HEK293 (cell line): ENCODE measurements at regions not wholly inside any gene's neighbourhood (a gene's known extent, or its start where the extent isn't known, plus 50 kb on each side); places are given as distances from the start of the nearest gene placed in this dataset.

Source experiments
- CTCF ChIA-PET: fragments of 350-600 bp; formaldehyde crosslinking; extraction: SDS; loops from one replicate; lab custom pipeline; 2021; ENCODE audit warnings: antibody characterized with exemption; lab: Yijun Ruan, JAX
- POLR2A ChIA-PET: fragments of 300-600 bp; formaldehyde crosslinking; extraction: SDS; loops from one replicate; lab custom pipeline; 2020; ENCODE audit warnings: antibody characterized with exemption, inconsistent platforms; lab: Yijun Ruan, JAX
- H3K27ac ChIP-seq: fragments of 200-500 bp; sonication (Bioruptor generic); 2 replicates; pipeline ENCODE4 v1.5.1; 2014; ENCODE audit warnings: low read depth, low read length, control low read depth, inconsistent platforms; ENCODE audit errors: extremely low read depth
- H3K36me3 ChIP-seq, 2 experiments: fragments of 200-500 bp in 1 of 2; sonication (Bioruptor generic) in 1 of 2; 1 replicate in 1 of 2; 2 replicates in 1 of 2; pipeline ENCODE4 v1.5.1; 2014 to 2017; ENCODE audit warnings: inconsistent platforms in 2 of 2, low read length in 2 of 2; ENCODE audit not compliant: control insufficient read depth in 2 of 2, insufficient read depth in 1 of 2
- H3K4me1 ChIP-seq: fragments of 200-500 bp; sonication (Bioruptor generic); 2 replicates; pipeline ENCODE4 v1.5.1; 2014; ENCODE audit warnings: mild to moderate bottlenecking, low read length, inconsistent platforms; ENCODE audit not compliant: control insufficient read depth, insufficient read depth
- H3K4me3 ChIP-seq: 2 replicates; pipeline ENCODE4 v1.5.1; 2011; ENCODE audit warnings: low read depth, mild to moderate bottlenecking, control low read depth, low read length, moderate library complexity
- H3K9me3 ChIP-seq: fragments of 200-500 bp; sonication (Bioruptor generic); 2 replicates; pipeline ENCODE4 v1.5.1; 2014; ENCODE audit warnings: low read depth, low read length, inconsistent platforms; ENCODE audit not compliant: control insufficient read depth, insufficient read depth
- EGR2 ChIP-seq: fragments of 450-650 bp; formaldehyde crosslinking; IDR thresholded peaks from 2 replicates; pipeline ENCODE4 v1.5.1; 2016; ENCODE audit warnings: low read depth, missing biosample characterization, missing genetic modification characterization
- IKZF3 ChIP-seq: fragments of 450-650 bp; IDR thresholded peaks from 2 replicates; pipeline ENCODE4 v1.5.0; 2018; ENCODE audit warnings: missing biosample characterization, mild to moderate bottlenecking, missing genetic modification characterization, moderate library complexity
- SCRT1 ChIP-seq: fragments of 450-650 bp; formaldehyde crosslinking; IDR thresholded peaks from 2 replicates; pipeline ENCODE4 v1.5.1; 2016; ENCODE audit warnings: missing biosample characterization, missing genetic modification characterization, borderline replicate concordance
- SCRT2 ChIP-seq: fragments of 450-650 bp; formaldehyde crosslinking; IDR thresholded peaks from 2 replicates; pipeline ENCODE4 v1.5.1; 2016; ENCODE audit warnings: missing biosample characterization, missing genetic modification characterization
- ZBTB20 ChIP-seq: fragments of 450-650 bp; formaldehyde crosslinking; IDR thresholded peaks from 2 replicates; pipeline ENCODE4 v1.5.1; 2016; ENCODE audit warnings: missing biosample characterization, missing genetic modification characterization
- ZFP41 ChIP-seq: fragments of 450-650 bp; formaldehyde crosslinking; IDR thresholded peaks from 2 replicates; pipeline ENCODE4 v1.5.1; 2016; ENCODE audit warnings: missing biosample characterization, missing genetic modification characterization, borderline replicate concordance
- ZNF140 ChIP-seq: fragments of 450-650 bp; formaldehyde crosslinking; IDR thresholded peaks from 2 replicates; pipeline ENCODE4 v1.5.1; 2016; ENCODE audit warnings: missing biosample characterization, missing genetic modification characterization
- ZNF335 ChIP-seq: fragments of 450-650 bp; formaldehyde crosslinking; conservative IDR thresholded peaks from 2 replicates; pipeline ENCODE4 v1.5.1; 2016; ENCODE audit warnings: missing biosample characterization, missing genetic modification characterization
- ZNF366 ChIP-seq: fragments of 450-650 bp; formaldehyde crosslinking; conservative IDR thresholded peaks from 2 replicates; pipeline ENCODE4 v1.5.1; 2016; ENCODE audit warnings: missing biosample characterization, missing genetic modification characterization
- ZNF510 ChIP-seq: fragments of 450-650 bp; formaldehyde crosslinking; IDR thresholded peaks from 2 replicates; pipeline ENCODE4 v1.5.1; 2018; ENCODE audit warnings: mild to moderate bottlenecking, missing genetic modification characterization, missing biosample characterization; ENCODE audit not compliant: insufficient replicate concordance
- ZNF621 ChIP-seq: fragments of 450-650 bp; formaldehyde crosslinking; IDR thresholded peaks from 2 replicates; pipeline ENCODE4 v1.5.1; 2017; ENCODE audit warnings: missing biosample characterization, missing genetic modification characterization
- ZNF624 ChIP-seq: fragments of 450-650 bp; formaldehyde crosslinking; IDR thresholded peaks from 2 replicates; pipeline ENCODE4 v1.5.1; 2017; ENCODE audit warnings: missing biosample characterization, missing genetic modification characterization
- ZNF658 ChIP-seq: fragments of 450-650 bp; formaldehyde crosslinking; IDR thresholded peaks from 2 replicates; pipeline ENCODE4; 2016; ENCODE audit warnings: missing biosample characterization, missing genetic modification characterization
- ZNF677 ChIP-seq: fragments of 450-650 bp; IDR thresholded peaks from 2 replicates; pipeline ENCODE4 v1.5.0; 2018; ENCODE audit warnings: missing biosample characterization, mild to moderate bottlenecking, missing genetic modification characterization, moderate library complexity
- ZNF776 ChIP-seq: fragments of 450-650 bp; formaldehyde crosslinking; IDR thresholded peaks from 2 replicates; pipeline ENCODE4 v1.5.0; 2017; ENCODE audit warnings: missing biosample characterization, missing genetic modification characterization, borderline replicate concordance
- ZNF830 ChIP-seq: fragments of 450-650 bp; IDR thresholded peaks from 2 replicates; pipeline ENCODE4 v1.5.0; 2018; ENCODE audit warnings: missing biosample characterization, missing genetic modification characterization, low read depth, mild to moderate bottlenecking, moderate library complexity
- ZSCAN16 ChIP-seq: fragments of 450-650 bp; formaldehyde crosslinking; IDR thresholded peaks from 2 replicates; pipeline ENCODE4 v1.5.1; 2016; ENCODE audit warnings: missing biosample characterization, missing genetic modification characterization
- ZSCAN30 ChIP-seq: fragments of 450-650 bp; IDR thresholded peaks from 2 replicates; pipeline ENCODE4 v1.5.1; 2018; ENCODE audit warnings: missing biosample characterization, mild to moderate bottlenecking, missing genetic modification characterization, moderate library complexity
- TF ChIP-seq, protein P1 (sequence below): fragments of 450-650 bp; IDR thresholded peaks from 2 replicates; pipeline ENCODE4 v1.5.1; 2018; ENCODE audit warnings: missing biosample characterization, missing genetic modification characterization
- TF ChIP-seq, protein P2 (sequence below): fragments of 450-650 bp; formaldehyde crosslinking; IDR thresholded peaks from 2 replicates; pipeline ENCODE4 v1.5.1; 2016; ENCODE audit warnings: missing biosample characterization, missing genetic modification characterization
- TF ChIP-seq, protein P3 (sequence below): fragments of 450-650 bp; formaldehyde crosslinking; conservative IDR thresholded peaks from 2 replicates; pipeline ENCODE4 v1.5.1; 2016; ENCODE audit warnings: low read depth, missing biosample characterization, missing genetic modification characterization

DNA sequence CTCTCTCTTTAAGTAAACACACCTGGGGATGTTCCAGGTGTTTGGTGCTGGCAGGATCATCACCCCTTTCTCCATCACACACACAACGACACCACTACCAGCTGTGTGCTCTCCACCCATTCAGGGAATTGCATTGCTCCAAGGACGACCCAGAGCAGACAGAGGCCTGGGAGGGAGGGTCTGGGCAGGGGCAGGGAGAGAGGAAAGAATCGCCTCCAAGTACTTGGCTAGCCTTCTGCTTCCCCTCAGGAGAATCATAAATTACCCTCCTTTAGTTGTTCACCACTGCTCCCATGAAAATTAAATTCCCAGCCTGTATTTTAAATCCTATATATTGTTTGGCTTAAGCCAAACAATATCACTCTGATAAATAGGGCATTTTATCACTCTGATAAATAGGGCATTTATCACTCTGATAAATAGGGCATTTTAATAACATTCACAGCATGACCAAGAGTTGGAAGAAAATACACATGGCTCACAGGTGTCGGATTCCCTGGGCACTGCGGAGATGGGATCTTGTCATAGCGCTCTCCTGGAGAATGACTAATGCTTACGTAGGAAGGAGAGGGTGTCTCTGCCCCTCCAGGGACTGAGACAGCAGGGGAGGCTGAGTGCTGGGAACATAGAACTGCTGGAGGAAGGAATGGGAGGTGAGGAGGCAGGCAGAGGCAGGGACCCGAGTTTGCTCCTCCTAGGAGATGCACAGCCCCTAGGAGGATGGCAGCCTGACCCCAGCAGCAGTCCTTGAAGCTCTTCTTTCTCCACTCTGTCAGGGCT, 673.6 kb downstream of the HS3ST4 start (continued):
- TF ChIP-seq ZFP41 (tag by site-specific recombination) (no peak), ZNF658 (tag by site-specific recombination) (no peak), ZNF621 (tag by site-specific recombination) (no peak), ZNF510 (tag by site-specific recombination) (no peak), ZNF830 (tag by site-specific recombination) (no peak)
- TF ChIP-seq, all 188 proteins: peak for 0

DNA sequence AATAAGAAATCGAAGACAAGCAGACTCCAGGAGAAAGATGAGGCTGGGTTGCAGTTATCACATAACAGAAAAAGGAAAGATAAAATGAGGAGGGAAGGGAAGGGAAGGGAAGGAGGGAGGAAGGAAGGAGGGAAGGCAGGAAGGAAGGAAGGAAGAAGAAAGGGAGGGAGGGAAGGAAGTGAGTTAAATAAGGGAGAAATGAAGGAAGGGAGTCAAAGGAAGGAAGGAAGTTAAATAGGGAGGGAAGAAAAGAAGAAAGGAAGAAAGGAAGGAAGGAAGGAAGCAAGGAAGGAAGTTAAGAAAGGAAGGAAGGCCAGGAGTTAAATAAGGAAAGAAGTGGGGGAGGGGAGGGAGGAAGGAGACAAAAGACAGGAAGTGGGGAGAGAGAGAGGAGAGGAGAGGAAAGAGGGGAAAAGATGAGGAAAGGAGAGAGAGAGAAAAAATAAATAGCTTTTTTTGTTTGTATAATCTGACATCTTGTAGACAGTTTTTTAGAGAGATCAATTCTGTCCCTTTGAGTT, 679.6 kb downstream of the HS3ST4 start:
- POLR2A ChIA-PET: no interaction called here
- no peaks in the 10 kb centered on the region for H3K36me3 ChIP-seq
- H3K4me3 ChIP-seq: no peak overlapping the region
- no peaks in the 10 kb centered on the region for H3K9me3 ChIP-seq
- H3K27ac ChIP-seq: no peak overlapping the region
- CTCF ChIA-PET: no interaction called here
- H3K4me1 ChIP-seq: no peaks in the 10 kb centered on the region
- peak; percentile 62; the same call in 1 of the 2 replicates for TF ChIP-seq ZNF366 (tag by site-specific recombination)
- TF ChIP-seq ZNF140: no peak
- TF ChIP-seq, all 188 proteins: peak for 1

DNA sequence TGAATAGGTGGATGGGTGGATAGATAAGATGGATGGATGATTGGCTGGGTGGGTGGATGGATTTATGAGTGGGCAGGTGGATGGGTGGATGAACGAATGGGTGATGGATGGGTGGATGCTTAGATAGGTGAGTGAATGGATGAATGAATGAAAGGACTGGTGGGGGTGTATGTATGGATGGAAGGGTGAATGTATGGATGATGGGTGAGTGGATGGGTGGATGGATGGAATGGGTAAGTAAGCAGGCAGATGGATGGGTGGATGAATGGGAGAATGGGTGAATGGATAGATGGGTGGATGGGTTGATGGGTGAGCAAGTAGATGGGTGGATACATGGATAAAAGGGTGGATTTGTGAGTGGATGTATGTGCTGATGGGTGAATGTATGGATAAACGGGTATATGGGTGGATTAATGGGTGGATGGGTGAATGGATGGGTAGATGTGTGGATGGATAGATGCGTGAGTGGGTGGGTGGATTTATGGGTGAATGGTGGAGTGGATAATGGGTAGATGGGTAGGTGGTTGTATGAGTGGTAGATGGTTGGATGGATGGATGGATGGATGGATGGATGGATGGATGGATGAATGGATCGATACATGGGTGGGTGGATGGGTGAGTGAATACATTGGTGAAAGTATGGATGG, 682.6 kb downstream of the HS3ST4 start:
- no peak overlapping the region for H3K27ac ChIP-seq
- ChIA-PET CTCF (no interaction called here), POLR2A (no interaction called here)
- H3K4me3 ChIP-seq: no peak overlapping the region
- H3K4me1 ChIP-seq: no peaks in the 10 kb centered on the region
- H3K36me3 ChIP-seq: no peaks in the 10 kb centered on the region
- H3K9me3 ChIP-seq: no peaks in the 10 kb centered on the region
- no peak for TF ChIP-seq ZNF624
- TF ChIP-seq, protein P1, sequence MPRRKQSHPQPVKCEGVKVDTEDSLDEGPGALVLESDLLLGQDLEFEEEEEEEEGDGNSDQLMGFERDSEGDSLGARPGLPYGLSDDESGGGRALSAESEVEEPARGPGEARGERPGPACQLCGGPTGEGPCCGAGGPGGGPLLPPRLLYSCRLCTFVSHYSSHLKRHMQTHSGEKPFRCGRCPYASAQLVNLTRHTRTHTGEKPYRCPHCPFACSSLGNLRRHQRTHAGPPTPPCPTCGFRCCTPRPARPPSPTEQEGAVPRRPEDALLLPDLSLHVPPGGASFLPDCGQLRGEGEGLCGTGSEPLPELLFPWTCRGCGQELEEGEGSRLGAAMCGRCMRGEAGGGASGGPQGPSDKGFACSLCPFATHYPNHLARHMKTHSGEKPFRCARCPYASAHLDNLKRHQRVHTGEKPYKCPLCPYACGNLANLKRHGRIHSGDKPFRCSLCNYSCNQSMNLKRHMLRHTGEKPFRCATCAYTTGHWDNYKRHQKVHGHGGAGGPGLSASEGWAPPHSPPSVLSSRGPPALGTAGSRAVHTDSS (tag by site-specific recombination): no peak
- TF ChIP-seq ZNF776 (tag by site-specific recombination): 0 out of 2 replicates have a peak, but pooled peaks have one; percentile 47
- TF ChIP-seq EGR2 (tag by site-specific recombination): peak; percentile 4; the same call in 1 of the 2 replicates
- no peak for TF ChIP-seq ZNF335 (tag by site-specific recombination)
- TF ChIP-seq, protein P2, sequence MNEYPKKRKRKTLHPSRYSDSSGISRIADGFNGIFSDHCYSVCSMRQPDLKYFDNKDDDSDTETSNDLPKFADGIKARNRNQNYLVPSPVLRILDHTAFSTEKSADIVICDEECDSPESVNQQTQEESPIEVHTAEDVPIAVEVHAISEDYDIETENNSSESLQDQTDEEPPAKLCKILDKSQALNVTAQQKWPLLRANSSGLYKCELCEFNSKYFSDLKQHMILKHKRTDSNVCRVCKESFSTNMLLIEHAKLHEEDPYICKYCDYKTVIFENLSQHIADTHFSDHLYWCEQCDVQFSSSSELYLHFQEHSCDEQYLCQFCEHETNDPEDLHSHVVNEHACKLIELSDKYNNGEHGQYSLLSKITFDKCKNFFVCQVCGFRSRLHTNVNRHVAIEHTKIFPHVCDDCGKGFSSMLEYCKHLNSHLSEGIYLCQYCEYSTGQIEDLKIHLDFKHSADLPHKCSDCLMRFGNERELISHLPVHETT (tag by site-specific recombination): no peak
- TF ChIP-seq, protein P3, sequence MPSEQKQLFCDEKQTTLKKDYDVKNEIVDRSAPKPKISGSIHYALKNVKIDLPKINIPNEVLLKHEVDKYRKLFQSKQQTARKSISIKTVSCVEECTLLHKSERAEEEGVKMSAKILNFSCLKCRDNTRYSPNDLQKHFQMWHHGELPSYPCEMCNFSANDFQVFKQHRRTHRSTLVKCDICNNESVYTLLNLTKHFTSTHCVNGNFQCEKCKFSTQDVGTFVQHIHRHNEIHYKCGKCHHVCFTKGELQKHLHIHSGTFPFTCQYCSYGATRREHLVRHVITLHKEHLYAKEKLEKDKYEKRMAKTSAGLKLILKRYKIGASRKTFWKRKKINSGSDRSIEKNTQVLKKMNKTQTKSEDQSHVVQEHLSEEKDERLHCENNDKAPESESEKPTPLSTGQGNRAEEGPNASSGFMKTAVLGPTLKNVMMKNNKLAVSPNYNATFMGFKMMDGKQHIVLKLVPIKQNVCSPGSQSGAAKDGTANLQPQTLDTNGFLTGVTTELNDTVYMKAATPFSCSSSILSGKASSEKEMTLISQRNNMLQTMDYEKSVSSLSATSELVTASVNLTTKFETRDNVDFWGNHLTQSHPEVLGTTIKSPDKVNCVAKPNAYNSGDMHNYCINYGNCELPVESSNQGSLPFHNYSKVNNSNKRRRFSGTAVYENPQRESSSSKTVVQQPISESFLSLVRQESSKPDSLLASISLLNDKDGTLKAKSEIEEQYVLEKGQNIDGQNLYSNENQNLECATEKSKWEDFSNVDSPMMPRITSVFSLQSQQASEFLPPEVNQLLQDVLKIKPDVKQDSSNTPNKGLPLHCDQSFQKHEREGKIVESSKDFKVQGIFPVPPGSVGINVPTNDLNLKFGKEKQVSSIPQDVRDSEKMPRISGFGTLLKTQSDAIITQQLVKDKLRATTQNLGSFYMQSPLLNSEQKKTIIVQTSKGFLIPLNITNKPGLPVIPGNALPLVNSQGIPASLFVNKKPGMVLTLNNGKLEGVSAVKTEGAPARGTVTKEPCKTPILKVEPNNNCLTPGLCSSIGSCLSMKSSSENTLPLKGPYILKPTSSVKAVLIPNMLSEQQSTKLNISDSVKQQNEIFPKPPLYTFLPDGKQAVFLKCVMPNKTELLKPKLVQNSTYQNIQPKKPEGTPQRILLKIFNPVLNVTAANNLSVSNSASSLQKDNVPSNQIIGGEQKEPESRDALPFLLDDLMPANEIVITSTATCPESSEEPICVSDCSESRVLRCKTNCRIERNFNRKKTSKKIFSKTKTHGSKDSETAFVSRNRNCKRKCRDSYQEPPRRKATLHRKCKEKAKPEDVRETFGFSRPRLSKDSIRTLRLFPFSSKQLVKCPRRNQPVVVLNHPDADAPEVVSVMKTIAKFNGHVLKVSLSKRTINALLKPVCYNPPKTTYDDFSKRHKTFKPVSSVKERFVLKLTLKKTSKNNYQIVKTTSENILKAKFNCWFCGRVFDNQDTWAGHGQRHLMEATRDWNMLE (tag by site-specific recombination): no peak
- TF ChIP-seq ZSCAN16 (tag by site-specific recombination): no peak
- TF ChIP-seq ZNF677: no peak
- no peak for TF ChIP-seq ZBTB20 (tag by site-specific recombination)
- no peak for TF ChIP-seq SCRT1 (tag by site-specific recombination)
- no peak for TF ChIP-seq SCRT2 (tag by site-specific recombination)
- no peak for TF ChIP-seq ZSCAN30 (tag by site-specific recombination)
- TF ChIP-seq ZNF140: peak; percentile 10; the same call in 1 of the 2 replicates
- TF ChIP-seq IKZF3 (tag by site-specific recombination): no peak
